PC-9 (cell line): ENCODE measurements at regions not wholly inside any gene's neighbourhood (a gene's known extent, or its start where the extent isn't known, plus 50 kb on each side); places are given as distances from the start of the nearest gene placed in this dataset.

ENCODE experiments used
- BruUV-seq: library from RNA; stranded (reverse); fragments of 400-500 nt; replicated peaks from 2 replicates; lab custom pipeline; 2021; lab: Mats Ljungman, UMichigan
- CTCF ChIA-PET: fragments of 300-600 bp; sonication (Branson Sonifier 250); formaldehyde crosslinking; loops from one replicate; lab custom pipeline; 2022; ENCODE audit warnings: antibody characterized with exemption; lab: Charles Lee
- POLR2A ChIA-PET: fragments of 300-600 bp; sonication (Branson Sonifier 250); formaldehyde crosslinking; loops from one replicate; lab custom pipeline; 2022; ENCODE audit warnings: antibody characterized with exemption; ENCODE audit not compliant: unreplicated experiment; lab: Charles Lee
- DNase-seq, 2 experiments: peaks; one replicate each; pipeline versions ENCODE4 v3.0.0 to v3.0.0-alpha.2; 2015 to 2022; ENCODE audit warnings: mixed read lengths in 1 of 2
- H2AFZ ChIP-seq: fragments of 200-600 bp; sonication (generic); 2 replicates; pipeline ENCODE4 v1.8.1; 2017; ENCODE audit warnings: antibody characterized with exemption
- H3F3A ChIP-seq: fragments of 200-600 bp; sonication (generic); 2 replicates; pipeline ENCODE4 v1.8.1; 2017; ENCODE audit warnings: antibody characterized with exemption, mild to moderate bottlenecking, low read depth; ENCODE audit not compliant: insufficient read depth
- H3K27ac ChIP-seq: fragments of 200-600 bp; sonication (generic); 2 replicates; pipeline ENCODE4 v1.6.1; 2016; ENCODE audit warnings: mixed run types
- H3K27me3 ChIP-seq: fragments of 200-600 bp; sonication (generic); 2 replicates; pipeline ENCODE4 v1.6.1; 2016; ENCODE audit warnings: low read depth, mixed run types; ENCODE audit not compliant: insufficient read depth
- H3K36me3 ChIP-seq: fragments of 200-600 bp; sonication (generic); 2 replicates; pipeline ENCODE4 v1.6.1; 2016; ENCODE audit warnings: low read depth, mixed run types
- H3K4me1 ChIP-seq: fragments of 200-600 bp; sonication (generic); replicated peaks from 2 replicates; pipeline ENCODE4 v1.6.1; 2016; ENCODE audit warnings: mixed run types; ENCODE audit not compliant: insufficient read depth
- H3K4me2 ChIP-seq: fragments of 200-600 bp; sonication (generic); 2 replicates; pipeline ENCODE4 v1.6.1; 2017; ENCODE audit warnings: mixed run types
- H3K4me3 ChIP-seq: fragments of 200-600 bp; sonication (generic); 2 replicates; pipeline ENCODE4 v1.6.1; 2016; ENCODE audit warnings: mixed run types
- H3K79me2 ChIP-seq: fragments of 200-600 bp; sonication (generic); 2 replicates; pipeline ENCODE4 v1.6.1; 2017; ENCODE audit warnings: low read depth, mixed run types
- H3K9me2 ChIP-seq: fragments of 200-600 bp; sonication (generic); 2 replicates; pipeline ENCODE4 v1.8.1; 2017; ENCODE audit warnings: mild to moderate bottlenecking; ENCODE audit not compliant: insufficient read depth
- H3K9me3 ChIP-seq: fragments of 200-600 bp; sonication (generic); 2 replicates; pipeline ENCODE4 v1.8.1; 2016; ENCODE audit warnings: low read depth; ENCODE audit not compliant: insufficient read depth
- H4K20me1 ChIP-seq: fragments of 200-600 bp; sonication (generic); 2 replicates; pipeline ENCODE4 v1.8.1; 2017; ENCODE audit not compliant: insufficient read depth
- EZH2 ChIP-seq: fragments of 200-600 bp; sonication (generic); IDR thresholded peaks from 2 replicates; pipeline ENCODE4 v1.8.0; 2017; ENCODE audit warnings: antibody characterized with exemption, low read depth
- intact Hi-C: fragments of 100-400 bp; cut with micrococcal nuclease; formaldehyde crosslinking; loops from one replicate; pipeline ENCODE4 v1.10.0; 2022; ENCODE audit not compliant: unreplicated experiment
- TF ChIP-seq, protein P1 (sequence below): fragments of 200-600 bp; sonication (generic); conservative IDR thresholded peaks from 2 replicates; pipeline ENCODE4 v1.6.1; 2017; ENCODE audit warnings: mixed run types, antibody characterized with exemption, mild to moderate bottlenecking, moderate library complexity

DNA sequence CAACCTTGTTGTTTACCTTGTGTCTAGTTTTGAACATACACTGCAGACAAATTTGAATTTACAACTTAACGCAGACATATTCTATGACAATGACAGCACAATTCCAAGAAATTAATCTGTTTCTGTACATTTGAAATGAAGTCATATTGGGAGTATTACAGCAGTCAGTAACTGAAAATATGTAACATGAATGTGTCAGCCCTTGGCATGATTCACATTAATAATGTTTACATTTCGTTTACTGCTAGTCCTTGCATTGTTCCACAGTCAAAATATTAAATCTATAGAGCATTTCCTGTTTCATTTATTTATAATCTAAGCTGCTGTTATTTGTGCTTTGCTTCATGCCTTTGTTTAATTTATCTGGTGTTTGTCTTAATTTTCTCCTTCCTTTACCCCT lies 80.4 kb downstream of the NOC3L start:
- DNase-seq: no peak
- Histone ChIP-seq H3K27me3 (no peaks in the 10 kb centered on the region), H3K79me2 (no peaks in the 10 kb centered on the region), H2AFZ (no peak overlapping the region), H3K4me1 (no peaks in the 10 kb centered on the region), H3K27ac (no peak overlapping the region), H4K20me1 (no peaks in the 10 kb centered on the region), H3K4me2 (no peak overlapping the region), H3F3A (no peaks in the 10 kb centered on the region), H3K4me3 (no peak overlapping the region), H3K36me3 (no peaks in the 10 kb centered on the region), H3K9me3 (no peaks in the 10 kb centered on the region), H3K9me2 (no peaks in the 10 kb centered on the region)
- TF ChIP-seq, protein P1, sequence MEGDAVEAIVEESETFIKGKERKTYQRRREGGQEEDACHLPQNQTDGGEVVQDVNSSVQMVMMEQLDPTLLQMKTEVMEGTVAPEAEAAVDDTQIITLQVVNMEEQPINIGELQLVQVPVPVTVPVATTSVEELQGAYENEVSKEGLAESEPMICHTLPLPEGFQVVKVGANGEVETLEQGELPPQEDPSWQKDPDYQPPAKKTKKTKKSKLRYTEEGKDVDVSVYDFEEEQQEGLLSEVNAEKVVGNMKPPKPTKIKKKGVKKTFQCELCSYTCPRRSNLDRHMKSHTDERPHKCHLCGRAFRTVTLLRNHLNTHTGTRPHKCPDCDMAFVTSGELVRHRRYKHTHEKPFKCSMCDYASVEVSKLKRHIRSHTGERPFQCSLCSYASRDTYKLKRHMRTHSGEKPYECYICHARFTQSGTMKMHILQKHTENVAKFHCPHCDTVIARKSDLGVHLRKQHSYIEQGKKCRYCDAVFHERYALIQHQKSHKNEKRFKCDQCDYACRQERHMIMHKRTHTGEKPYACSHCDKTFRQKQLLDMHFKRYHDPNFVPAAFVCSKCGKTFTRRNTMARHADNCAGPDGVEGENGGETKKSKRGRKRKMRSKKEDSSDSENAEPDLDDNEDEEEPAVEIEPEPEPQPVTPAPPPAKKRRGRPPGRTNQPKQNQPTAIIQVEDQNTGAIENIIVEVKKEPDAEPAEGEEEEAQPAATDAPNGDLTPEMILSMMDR: no peak
- no peak for TF ChIP-seq EZH2
- CTCF ChIA-PET: no interaction called here
- intact Hi-C loops: no loop called here
- POLR2A ChIA-PET: no interaction called here
- no TSS peak for BruUV-seq
